GM18511 (cell line): ENCODE measurements at regions not wholly inside any gene's neighbourhood (a gene's known extent, or its start where the extent isn't known, plus 50 kb on each side); places are given as distances from the start of the nearest gene placed in this dataset.

Experiments
- ATAC-seq: cut with Tn5 transposase; IDR thresholded peaks from one replicate; pipeline ENCODE4 v1.9.1; 2021; ENCODE audit warnings: mild to moderate bottlenecking, moderate library complexity; ENCODE audit not compliant: unreplicated experiment

GRCh38 chr11:11081776-11082175 is 223.9 kb upstream of the ZBED5 start:
- ATAC-seq = no peak

GRCh38 chr11:11081288-11081687 is 223.4 kb upstream of the ZBED5 start:
- ATAC-seq = no peak

GRCh38 chr11:11078344-11079086 is 220.7 kb upstream of the ZBED5 start:
- no peak for ATAC-seq

GRCh38 chr11:11077898-11078297 is 220.0 kb upstream of the ZBED5 start:
- no peak for ATAC-seq

GRCh38 chr11:11076879-11077278 is 219.0 kb upstream of the ZBED5 start:
- ATAC-seq = no peak

GRCh38 chr11:11076276-11076675 is 218.4 kb upstream of the ZBED5 start:
- no peak for ATAC-seq

GRCh38 chr11:11075515-11076171 is 217.8 kb upstream of the ZBED5 start:
- no peak for ATAC-seq

- ATAC-seq = no peak
Observed at GRCh38 chr11:11074686-11075335, 217.0 kb upstream of the ZBED5 start.

- ATAC-seq = no peak
Observed at GRCh38 chr11:11073996-11074395, 216.1 kb upstream of the ZBED5 start.

GRCh38 chr11:11072067-11072466 is 214.2 kb upstream of the ZBED5 start:
- ATAC-seq = no peak

- ATAC-seq = no peak
Observed at GRCh38 chr11:11071486-11071885, 213.6 kb upstream of the ZBED5 start.

- ATAC-seq = no peak
Observed at GRCh38 chr11:11070976-11071375, 213.1 kb upstream of the ZBED5 start.

- no peak for ATAC-seq
Observed at GRCh38 chr11:11069841-11070835, 212.3 kb upstream of the ZBED5 start.

- ATAC-seq = no peak
Observed at GRCh38 chr11:11068113-11068512, 210.3 kb upstream of the ZBED5 start.

- no peak for ATAC-seq
Observed at GRCh38 chr11:11065396-11065795, 207.5 kb upstream of the ZBED5 start.

- no peak for ATAC-seq
Observed at GRCh38 chr11:11057472-11057854, 199.6 kb upstream of the ZBED5 start.

- ATAC-seq = no peak
Observed at GRCh38 chr11:11056749-11057471, 199.1 kb upstream of the ZBED5 start.

- no peak for ATAC-seq
Observed at GRCh38 chr11:11056316-11056715, 198.5 kb upstream of the ZBED5 start.

- no peak for ATAC-seq
Observed at GRCh38 chr11:11047851-11048610, 190.2 kb upstream of the ZBED5 start.

GRCh38 chr11:11046781-11047180 is 188.9 kb upstream of the ZBED5 start:
- no peak for ATAC-seq
